NCI-H128 (cell line): ENCODE measurements at regions not wholly inside any gene's neighbourhood (a gene's known extent, or its start where the extent isn't known, plus 50 kb on each side); places are given as distances from the start of the nearest gene placed in this dataset.

Experiments
- DNase-seq: peaks from one replicate; lab custom pipeline; 2025; ENCODE audit not compliant: unreplicated experiment; lab: John Stamatoyannopoulos, UW

GRCh38 chr17:69820876-69821473 lies 254.1 kb upstream of the KCNJ16 start:
- no peak for DNase-seq

- DNase-seq: no peak
Observed at GRCh38 chr17:69822314-69822875, 252.6 kb upstream of the KCNJ16 start.

GRCh38 chr17:69828087-69828486 lies 246.9 kb upstream of the KCNJ16 start:
- DNase-seq: no peak

GRCh38 chr17:69834494-69834893 lies 240.5 kb upstream of the KCNJ16 start:
- DNase-seq: no peak

- no peak for DNase-seq
Observed at GRCh38 chr17:69851736-69852135, 223.3 kb upstream of the KCNJ16 start.

- DNase-seq: no peak
Observed at GRCh38 chr17:69853541-69854224, 221.3 kb upstream of the KCNJ16 start.

GRCh38 chr17:69854225-69854780 lies 220.7 kb upstream of the KCNJ16 start:
- no peak for DNase-seq

- no peak for DNase-seq
Observed at GRCh38 chr17:69856946-69857345, 218.1 kb upstream of the KCNJ16 start.

GRCh38 chr17:69857412-69857835 lies 217.6 kb upstream of the KCNJ16 start:
- DNase-seq: no peak

- no peak for DNase-seq
Observed at GRCh38 chr17:69858460-69858859, 216.6 kb upstream of the KCNJ16 start.

GRCh38 chr17:69860142-69860680 lies 214.8 kb upstream of the KCNJ16 start:
- no peak for DNase-seq

- no peak for DNase-seq
Observed at GRCh38 chr17:69864462-69864861, 210.6 kb upstream of the KCNJ16 start.

- DNase-seq: no peak
Observed at GRCh38 chr17:69869667-69870066, 205.4 kb upstream of the KCNJ16 start.

GRCh38 chr17:69870091-69870530 lies 204.9 kb upstream of the KCNJ16 start:
- no peak for DNase-seq

GRCh38 chr17:69870751-69871199 lies 204.2 kb upstream of the KCNJ16 start:
- no peak for DNase-seq

GRCh38 chr17:69871318-69871717 lies 203.7 kb upstream of the KCNJ16 start:
- DNase-seq: no peak

- DNase-seq: no peak
Observed at GRCh38 chr17:69872675-69873262, 202.3 kb upstream of the KCNJ16 start.

- no peak for DNase-seq
Observed at GRCh38 chr17:69874175-69874670, 200.8 kb upstream of the KCNJ16 start.

GRCh38 chr17:69876757-69877156 lies 198.3 kb upstream of the KCNJ16 start:
- DNase-seq: no peak

- DNase-seq: no peak
Observed at GRCh38 chr17:69878661-69879060, 196.4 kb upstream of the KCNJ16 start.

- no peak for DNase-seq
Observed at GRCh38 chr17:69879576-69879975, 195.4 kb upstream of the KCNJ16 start.
